ENCODE measurements at regions not wholly inside any gene's neighbourhood (a gene's known extent, or its start where the extent isn't known, plus 50 kb on each side); places are given as distances from the start of the nearest gene placed in this dataset.

DNA sequence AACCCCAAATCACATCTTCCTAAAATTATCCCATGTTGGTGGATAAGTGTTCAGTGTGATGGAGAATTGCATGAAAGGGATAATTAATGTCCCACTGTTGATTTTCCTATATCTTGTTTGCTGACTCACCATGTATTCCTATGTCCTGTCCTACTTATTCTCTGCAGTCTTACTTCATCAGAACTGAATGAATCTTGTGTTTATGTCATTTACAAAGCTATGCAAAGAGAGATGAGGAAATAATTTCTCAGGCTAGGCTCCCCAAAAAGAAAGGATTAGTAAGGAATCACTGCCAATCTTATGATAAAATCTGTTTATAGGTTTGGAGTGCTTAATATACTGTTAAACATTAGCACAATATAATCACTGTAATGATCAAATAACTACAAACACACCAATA is 360.8 kb downstream of the CRPPA start:
- ChIA-PET CTCF (no interaction called here), POLR2A (no interaction called here)
- H3K4me3 ChIP-seq (ENCODE audit: low read depth, low read length) = no peak overlapping the region
- TF ChIP-seq, protein P1, sequence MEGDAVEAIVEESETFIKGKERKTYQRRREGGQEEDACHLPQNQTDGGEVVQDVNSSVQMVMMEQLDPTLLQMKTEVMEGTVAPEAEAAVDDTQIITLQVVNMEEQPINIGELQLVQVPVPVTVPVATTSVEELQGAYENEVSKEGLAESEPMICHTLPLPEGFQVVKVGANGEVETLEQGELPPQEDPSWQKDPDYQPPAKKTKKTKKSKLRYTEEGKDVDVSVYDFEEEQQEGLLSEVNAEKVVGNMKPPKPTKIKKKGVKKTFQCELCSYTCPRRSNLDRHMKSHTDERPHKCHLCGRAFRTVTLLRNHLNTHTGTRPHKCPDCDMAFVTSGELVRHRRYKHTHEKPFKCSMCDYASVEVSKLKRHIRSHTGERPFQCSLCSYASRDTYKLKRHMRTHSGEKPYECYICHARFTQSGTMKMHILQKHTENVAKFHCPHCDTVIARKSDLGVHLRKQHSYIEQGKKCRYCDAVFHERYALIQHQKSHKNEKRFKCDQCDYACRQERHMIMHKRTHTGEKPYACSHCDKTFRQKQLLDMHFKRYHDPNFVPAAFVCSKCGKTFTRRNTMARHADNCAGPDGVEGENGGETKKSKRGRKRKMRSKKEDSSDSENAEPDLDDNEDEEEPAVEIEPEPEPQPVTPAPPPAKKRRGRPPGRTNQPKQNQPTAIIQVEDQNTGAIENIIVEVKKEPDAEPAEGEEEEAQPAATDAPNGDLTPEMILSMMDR (IDR thresholded peaks at IDR 0.05; ENCODE audit: insufficient read depth, low read length, missing control alignments) = no peak
- no peak for DNase-seq (ENCODE audit: low read depth, low spot score)

DNA sequence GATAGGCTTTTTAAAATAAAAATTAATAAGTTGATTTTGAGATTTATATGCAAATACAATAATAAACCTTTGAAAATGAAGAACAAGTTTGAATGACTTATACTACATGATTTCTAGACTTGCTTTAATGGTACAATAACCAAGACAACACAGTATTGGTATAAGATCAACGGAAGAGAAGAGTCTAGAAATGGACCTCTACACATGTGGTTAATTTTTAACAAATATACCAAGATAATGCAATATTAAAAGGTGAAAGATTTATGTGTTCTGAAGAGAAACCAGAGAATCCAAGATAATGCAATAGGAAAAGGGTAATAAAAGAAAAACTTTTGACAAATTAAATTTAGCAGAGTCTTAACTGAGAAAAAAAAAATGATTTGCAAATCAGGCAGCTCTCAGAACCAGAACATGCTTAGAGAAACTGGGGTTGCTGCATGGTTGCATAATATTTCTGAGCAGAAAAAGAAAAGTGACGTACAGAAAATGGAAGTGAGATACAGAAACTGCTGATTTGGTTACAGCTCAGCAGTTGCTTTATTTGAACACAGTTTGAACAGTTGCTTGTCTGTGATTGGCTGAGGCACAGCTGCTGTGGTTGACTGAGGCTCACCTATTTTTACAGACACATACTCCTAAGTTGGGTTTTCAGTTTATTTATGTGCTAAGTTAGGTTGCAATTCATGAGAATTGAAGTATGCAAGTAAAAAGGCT is 365.9 kb downstream of the CRPPA start:
- ChIA-PET POLR2A (no interaction called here), CTCF (no interaction called here)
- DNase-seq (ENCODE audit: low read depth, low spot score) = no peak
- no peak overlapping the region for H3K4me3 ChIP-seq (ENCODE audit: low read depth, low read length)
- TF ChIP-seq, protein P1 (IDR thresholded peaks at IDR 0.05; ENCODE audit: insufficient read depth, low read length, missing control alignments) = no peak

DNA sequence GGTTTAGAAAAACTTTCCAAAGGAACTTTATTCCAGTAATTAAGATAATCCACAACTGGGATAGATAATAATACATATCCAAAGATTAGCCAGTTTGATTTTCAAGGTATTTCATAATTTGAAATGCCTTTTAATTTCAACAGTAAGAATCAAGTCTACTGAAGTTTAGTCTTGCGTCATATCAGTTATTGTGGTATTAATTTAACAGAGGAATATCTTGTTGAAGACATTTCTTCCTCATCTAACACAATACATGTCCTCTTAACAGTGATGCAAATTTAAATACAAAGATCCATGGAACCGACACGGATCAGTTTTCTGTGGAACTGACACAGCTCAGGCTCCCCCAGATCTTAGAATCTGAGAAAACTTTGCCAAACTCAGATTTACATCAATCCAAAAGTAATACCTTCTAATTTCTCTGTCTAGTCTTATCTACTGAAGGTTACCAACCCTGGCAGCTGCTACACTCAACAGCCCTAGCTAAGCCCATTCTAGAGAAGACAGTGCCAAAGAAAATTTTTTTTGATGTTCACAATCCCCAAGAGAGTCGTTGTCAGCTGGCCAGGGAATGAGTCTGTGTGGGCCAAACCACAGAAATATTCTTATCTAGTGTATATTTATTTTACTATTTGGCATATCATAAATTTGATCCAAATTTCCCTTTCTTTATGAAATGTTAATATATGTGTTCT is 365.2 kb upstream of the MEOX2 start:
- TF ChIP-seq, protein P1 (IDR thresholded peaks at IDR 0.05; ENCODE audit: insufficient read depth, low read length, missing control alignments) = no peak
- ChIA-PET CTCF (no interaction called here), POLR2A (no interaction called here)
- no peak overlapping the region for H3K4me3 ChIP-seq (ENCODE audit: low read depth, low read length)
- DNase-seq (ENCODE audit: low read depth, low spot score) = no peak

DNA sequence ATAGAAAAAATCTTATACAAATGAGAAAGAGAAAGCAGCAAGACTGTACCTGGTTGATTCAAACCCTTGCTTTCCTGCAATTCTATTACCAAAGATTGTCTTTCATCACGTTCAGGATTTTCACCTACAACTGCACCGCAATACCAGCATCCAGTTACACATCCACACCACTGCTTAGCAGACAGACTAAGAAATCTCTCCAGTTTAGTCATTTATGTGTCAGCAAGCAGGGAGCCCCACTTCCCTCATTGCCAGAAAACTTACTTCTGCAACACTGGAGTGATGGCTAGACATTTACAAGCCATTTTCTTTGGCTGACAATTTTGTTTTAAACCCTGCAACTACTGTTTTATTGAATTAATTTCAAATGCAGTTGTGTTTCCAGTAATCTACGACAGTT is 359.6 kb upstream of the MEOX2 start:
- DNase-seq (ENCODE audit: low read depth, low spot score) = no peak
- TF ChIP-seq, protein P1 (IDR thresholded peaks at IDR 0.05; ENCODE audit: insufficient read depth, low read length, missing control alignments) = no peak
- ChIA-PET POLR2A (no interaction called here), CTCF (no interaction called here)
- no peak overlapping the region for H3K4me3 ChIP-seq (ENCODE audit: low read depth, low read length)

DNA sequence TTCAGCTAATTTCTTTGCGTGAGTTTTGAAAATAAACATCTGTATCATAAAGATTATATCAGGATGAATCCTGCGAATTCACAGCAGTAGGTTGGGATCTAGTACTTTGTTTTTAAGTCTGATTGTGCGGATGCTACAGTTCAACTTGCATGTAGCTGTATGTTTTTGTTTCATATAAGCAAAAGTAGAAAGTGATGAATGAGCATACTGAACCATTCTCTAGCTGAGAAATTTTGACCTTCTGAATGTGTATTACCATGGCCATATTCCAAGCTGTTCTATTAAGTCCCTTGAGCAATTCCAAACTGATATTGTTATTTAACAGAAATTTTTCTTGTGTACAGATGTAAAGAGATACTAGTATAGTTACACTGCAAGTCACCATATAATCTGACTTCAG is 358.8 kb upstream of the MEOX2 start:
- no peak overlapping the region for H3K4me3 ChIP-seq (ENCODE audit: low read depth, low read length)
- no peak for DNase-seq (ENCODE audit: low read depth, low spot score)
- TF ChIP-seq, protein P1 (IDR thresholded peaks at IDR 0.05; ENCODE audit: insufficient read depth, low read length, missing control alignments) = no peak
- ChIA-PET POLR2A (no interaction called here), CTCF (no interaction called here)

DNA sequence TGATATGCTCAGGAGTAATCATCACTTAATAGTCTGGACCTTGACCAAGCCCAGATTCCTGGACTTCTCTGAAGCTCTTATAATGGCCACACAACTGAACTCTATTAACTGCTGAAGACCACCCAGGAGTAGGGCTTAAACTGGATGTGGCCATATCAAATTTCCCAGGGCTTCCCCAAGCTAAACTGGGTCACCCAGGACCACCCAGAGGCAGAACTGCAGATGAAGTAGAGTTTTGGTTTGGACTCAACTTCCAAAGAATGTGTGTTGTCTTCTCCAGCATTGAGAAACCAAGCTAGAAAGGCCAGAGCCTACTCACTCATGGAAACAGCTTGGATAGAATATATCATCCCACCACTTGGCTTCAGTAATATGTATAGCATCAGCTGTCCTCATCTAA is 358.2 kb upstream of the MEOX2 start:
- DNase-seq (ENCODE audit: low read depth, low spot score) = no peak
- H3K4me3 ChIP-seq (ENCODE audit: low read depth, low read length) = no peak overlapping the region
- POLR2A ChIA-PET = no interaction called here
- TF ChIP-seq, protein P1 (IDR thresholded peaks at IDR 0.05; ENCODE audit: insufficient read depth, low read length, missing control alignments) = no peak
- CTCF ChIA-PET = no interaction called here
